A172 (cell line): ENCODE measurements at regions not wholly inside any gene's neighbourhood (a gene's known extent, or its start where the extent isn't known, plus 50 kb on each side); places are given as distances from the start of the nearest gene placed in this dataset.
"Not testable (repeated sequence)": the region's sequence is repeated elsewhere in the genome, so short reads cannot be mapped to it uniquely, and the experiment has no call there.

ENCODE experiments used
- DNase-seq: peaks from one replicate; pipeline ENCODE4 v3.0.0-alpha.2; 2015; ENCODE audit warnings: low spot score

- no peak for DNase-seq
Measured at GRCh38 chr5:108531367-108532128, 149.7 kb upstream of the FBXL17 start.

GRCh38 chr5:108530706-108531105 is 148.8 kb upstream of the FBXL17 start:
- no peak for DNase-seq

GRCh38 chr5:108529381-108529780 is 147.5 kb upstream of the FBXL17 start:
- peak; percentile 29 for DNase-seq

GRCh38 chr5:108528655-108529054 is 146.8 kb upstream of the FBXL17 start:
- DNase-seq = no peak

GRCh38 chr5:108524564-108524963 is 142.7 kb upstream of the FBXL17 start:
- DNase-seq = no peak

- DNase-seq = no peak
Measured at GRCh38 chr5:108523360-108523759, 141.5 kb upstream of the FBXL17 start.

- peak; percentile 64 for DNase-seq
Measured at GRCh38 chr5:108521841-108522506, 140.1 kb upstream of the FBXL17 start.

GRCh38 chr5:108521011-108521700 is 139.3 kb upstream of the FBXL17 start:
- no peak for DNase-seq

GRCh38 chr5:108516785-108517184 is 134.9 kb upstream of the FBXL17 start:
- DNase-seq = no peak

GRCh38 chr5:108515517-108516105 is 133.7 kb upstream of the FBXL17 start:
- DNase-seq = no peak

GRCh38 chr5:108508979-108509378 is 127.1 kb upstream of the FBXL17 start:
- DNase-seq = no peak

GRCh38 chr5:108507631-108508030 is 125.7 kb upstream of the FBXL17 start:
- no peak for DNase-seq

- DNase-seq = no peak
Measured at GRCh38 chr5:108505608-108506007, 123.7 kb upstream of the FBXL17 start.

GRCh38 chr5:108504974-108505373 is 123.1 kb upstream of the FBXL17 start:
- DNase-seq = no peak

GRCh38 chr5:108503986-108504385 is 122.1 kb upstream of the FBXL17 start:
- no peak for DNase-seq

- not testable (repeated sequence) for DNase-seq
Measured at GRCh38 chr5:108495615-108496014, 113.7 kb upstream of the FBXL17 start.

- no peak for DNase-seq
Measured at GRCh38 chr5:108487951-108488350, 106.1 kb upstream of the FBXL17 start.

GRCh38 chr5:108484035-108484434 is 102.1 kb upstream of the FBXL17 start:
- no peak for DNase-seq

- peak; percentile 65 for DNase-seq
Measured at GRCh38 chr5:108481355-108481931, 99.5 kb upstream of the FBXL17 start.

- DNase-seq = peak; percentile 15
Measured at GRCh38 chr5:108472237-108472636, 90.3 kb upstream of the FBXL17 start.

GRCh38 chr5:108467563-108467962 is 85.7 kb upstream of the FBXL17 start:
- DNase-seq = no peak
